ENCODE measurements at regions not wholly inside any gene's neighbourhood (a gene's known extent, or its start where the extent isn't known, plus 50 kb on each side); places are given as distances from the start of the nearest gene placed in this dataset.
"Not testable (repeated sequence)": the region's sequence is repeated elsewhere in the genome, so short reads cannot be mapped to it uniquely, and the experiment has no call there.

DNA sequence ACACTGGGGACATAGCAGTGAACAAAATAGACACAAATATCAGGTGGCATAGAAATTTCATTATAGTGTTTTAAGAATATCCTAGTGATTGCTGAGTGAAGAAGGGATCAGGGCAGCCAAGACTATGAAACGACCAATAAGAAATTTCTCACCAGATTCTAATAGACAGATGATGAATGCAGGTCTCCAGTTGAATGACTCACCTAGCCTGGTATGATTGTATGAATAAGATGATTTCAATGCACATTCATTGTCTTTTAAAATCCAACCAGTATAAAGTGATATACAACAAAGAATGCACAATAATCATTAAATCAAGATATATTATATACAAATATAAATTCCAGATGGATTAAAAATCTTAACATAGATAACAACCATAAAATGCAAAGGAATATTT, 124.5 kb upstream of the TENT5A start:
- no peak overlapping the region for H3K27ac Mint-ChIP-seq
- Histone ChIP-seq H3K27me3 (ENCODE audit: insufficient read depth, low read length) (no peaks in the 10 kb centered on the region), H3K4me1 (ENCODE audit: insufficient read depth, low read length) (no peaks in the 10 kb centered on the region), H3K4me3 (ENCODE audit: low read length in 2 of 2) (no peak overlapping the region), H3K36me3 (ENCODE audit: insufficient read depth, low read length) (no peaks in the 10 kb centered on the region), H3K27ac (ENCODE audit: low read depth, low read length) (no peak overlapping the region), H3K9me3 (ENCODE audit: control insufficient read depth in 1 of 2, low read length in 2 of 2) (no peaks in the 10 kb centered on the region)
- ChIA-PET CTCF (ENCODE audit: partially characterized antibody) (no interaction called here), POLR2A (ENCODE audit: partially characterized antibody) (no interaction called here)
- H3K36me3 Mint-ChIP-seq, result no peaks in the 10 kb centered on the region
- no peak overlapping the region for H3K4me3 Mint-ChIP-seq
- H3K27me3 Mint-ChIP-seq, result no peaks in the 10 kb centered on the region
- no peak for DNase-seq
- no peaks in the 10 kb centered on the region for H3K4me1 Mint-ChIP-seq
- peaks cover 2 to 27% (median 18%) of the 10 kb centered on the region in 8 donors for H3K9me3 Mint-ChIP-seq
- intact Hi-C loops (cut with micrococcal nuclease), result no loop called here

DNA sequence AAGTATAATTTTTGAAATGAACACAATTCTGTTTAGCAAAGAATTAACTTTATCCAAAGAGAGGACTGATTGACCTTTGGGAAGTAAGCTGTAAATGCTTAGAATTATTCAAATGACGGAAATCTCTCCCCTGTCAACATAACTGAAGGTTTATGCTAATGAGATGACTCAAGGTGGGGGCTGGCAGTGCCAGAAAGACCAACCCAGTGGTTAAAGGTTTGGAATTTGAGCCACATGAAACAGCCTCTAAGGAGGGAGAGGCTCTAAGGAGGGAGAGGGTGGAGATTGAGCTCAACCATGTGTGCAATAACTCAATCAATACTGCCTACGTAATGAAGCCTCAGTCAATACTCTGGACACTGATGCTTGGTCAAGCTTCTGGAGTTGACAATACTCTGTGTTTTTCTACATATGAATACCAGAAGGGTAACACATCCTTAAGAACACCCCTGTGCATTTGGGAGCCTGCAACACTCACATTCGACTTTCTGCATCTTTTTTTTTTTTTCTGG, 123.4 kb upstream of the TENT5A start:
- Histone ChIP-seq H3K27me3 (ENCODE audit: insufficient read depth, low read length) (no peaks in the 10 kb centered on the region), H3K4me1 (ENCODE audit: insufficient read depth, low read length) (no peaks in the 10 kb centered on the region), H3K27ac (ENCODE audit: low read depth, low read length) (no peak overlapping the region), H3K4me3 (ENCODE audit: low read length in 2 of 2) (no peak overlapping the region), H3K9me3 (ENCODE audit: control insufficient read depth in 1 of 2, low read length in 2 of 2) (no peaks in the 10 kb centered on the region), H3K36me3 (ENCODE audit: insufficient read depth, low read length) (no peaks in the 10 kb centered on the region)
- H3K36me3 Mint-ChIP-seq, result no peaks in the 10 kb centered on the region
- intact Hi-C loops (cut with micrococcal nuclease), result no loop called here
- H3K4me1 Mint-ChIP-seq, result no peaks in the 10 kb centered on the region
- H3K4me3 Mint-ChIP-seq, result no peak overlapping the region
- no peak overlapping the region for H3K27ac Mint-ChIP-seq
- H3K9me3 Mint-ChIP-seq, result peaks cover 2 to 31% (median 23%) of the 10 kb centered on the region in 8 donors
- CTCF ChIA-PET (ENCODE audit: partially characterized antibody), result no interaction called here
- DNase-seq, result no peak
- POLR2A ChIA-PET (ENCODE audit: partially characterized antibody), result no interaction called here
- no peaks in the 10 kb centered on the region for H3K27me3 Mint-ChIP-seq

DNA sequence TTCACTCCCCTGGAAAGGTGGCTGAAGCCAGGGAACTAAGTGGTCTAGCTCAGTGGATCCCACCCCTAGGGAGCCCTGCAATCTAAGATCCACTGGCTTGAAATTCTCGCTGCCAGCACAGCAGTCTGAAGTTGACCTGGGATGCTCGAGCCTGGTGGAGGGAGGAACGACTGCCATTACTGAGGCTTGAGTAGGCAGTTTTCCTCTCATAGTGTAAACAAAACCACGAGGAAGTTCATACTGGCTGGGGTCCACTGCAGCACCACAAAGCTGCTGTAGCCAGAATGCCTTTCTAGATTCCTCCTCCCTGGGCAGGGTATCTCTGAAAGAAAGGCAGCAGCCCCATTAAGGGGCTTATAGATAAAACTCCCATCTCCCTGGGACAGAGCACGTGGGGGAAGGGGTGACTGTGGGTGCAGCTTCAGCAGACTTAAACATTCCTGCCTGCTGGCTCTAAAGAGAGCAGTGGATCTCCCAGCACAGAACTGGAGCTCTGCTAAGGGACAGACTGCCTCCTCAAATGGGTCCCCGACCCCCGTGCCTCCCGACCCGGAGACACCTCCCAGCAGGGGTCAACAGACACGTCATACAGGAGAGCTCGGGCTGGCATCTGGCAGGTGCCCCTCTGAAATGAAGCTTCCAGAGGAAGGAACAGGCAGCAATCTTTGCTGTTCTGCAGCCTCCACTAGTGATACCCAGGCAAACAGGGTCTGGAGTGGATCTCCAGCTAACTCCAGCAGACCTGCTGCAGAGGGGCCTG, 117.4 kb upstream of the TENT5A start:
- H3K27ac ChIP-seq (ENCODE audit: low read depth, low read length); DNase-seq; H3K4me1 Mint-ChIP-seq; H3K4me1 ChIP-seq (ENCODE audit: insufficient read depth, low read length); H3K4me3 ChIP-seq (ENCODE audit: low read length in 2 of 2); CTCF ChIA-PET (ENCODE audit: partially characterized antibody); H3K36me3 Mint-ChIP-seq; H3K4me3 Mint-ChIP-seq; POLR2A ChIA-PET (ENCODE audit: partially characterized antibody); H3K27ac Mint-ChIP-seq; H3K36me3 ChIP-seq (ENCODE audit: insufficient read depth, low read length); intact Hi-C loops (cut with micrococcal nuclease); H3K27me3 ChIP-seq (ENCODE audit: insufficient read depth, low read length); H3K27me3 Mint-ChIP-seq; H3K9me3 ChIP-seq (ENCODE audit: control insufficient read depth in 1 of 2, low read length in 2 of 2): not testable (repeated sequence)
- peaks cover 2 to 23% (median 19%) of the 10 kb centered on the region in 8 donors for H3K9me3 Mint-ChIP-seq

DNA sequence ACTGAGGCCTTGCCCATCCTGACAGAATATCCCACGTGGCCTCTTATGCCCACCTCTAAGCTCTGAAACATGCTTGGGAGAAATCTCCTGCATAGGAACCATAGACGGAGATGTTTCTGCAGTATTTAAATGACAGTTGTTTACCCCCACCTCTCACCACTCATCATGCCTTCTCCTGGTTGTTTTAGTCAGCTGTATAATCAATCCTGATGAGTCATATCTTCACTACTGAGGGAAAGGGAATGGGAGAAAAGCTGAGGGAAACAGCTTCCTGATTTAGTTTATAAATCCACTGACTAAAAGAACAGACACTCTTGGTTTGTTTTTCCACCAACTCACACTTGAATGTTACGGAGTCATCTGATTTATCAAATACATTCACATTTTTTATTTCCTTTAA, 113.2 kb upstream of the TENT5A start:
- H3K4me3 Mint-ChIP-seq, result no peak overlapping the region
- H3K9me3 ChIP-seq (ENCODE audit: control insufficient read depth in 1 of 2, low read length in 2 of 2), result no peaks in the 10 kb centered on the region
- CTCF ChIA-PET (ENCODE audit: partially characterized antibody), result no interaction called here
- DNase-seq, result no peak
- no peak overlapping the region for H3K27ac Mint-ChIP-seq
- intact Hi-C loops (cut with micrococcal nuclease), result no loop called here
- H3K27me3 Mint-ChIP-seq, result no peaks in the 10 kb centered on the region
- no peaks in the 10 kb centered on the region for H3K36me3 Mint-ChIP-seq
- no peaks in the 10 kb centered on the region for H3K4me1 Mint-ChIP-seq
- H3K27ac ChIP-seq (ENCODE audit: low read depth, low read length), result no peak overlapping the region
- H3K9me3 Mint-ChIP-seq, result peaks cover 0 to 1% (median 0%) of the 10 kb centered on the region in 8 donors
- H3K4me3 ChIP-seq (ENCODE audit: low read length in 2 of 2), result no peak overlapping the region
- POLR2A ChIA-PET (ENCODE audit: partially characterized antibody), result no interaction called here
- H3K4me1 ChIP-seq (ENCODE audit: insufficient read depth, low read length), result no peaks in the 10 kb centered on the region
- H3K27me3 ChIP-seq (ENCODE audit: insufficient read depth, low read length), result no peaks in the 10 kb centered on the region
- no peaks in the 10 kb centered on the region for H3K36me3 ChIP-seq (ENCODE audit: insufficient read depth, low read length)

DNA sequence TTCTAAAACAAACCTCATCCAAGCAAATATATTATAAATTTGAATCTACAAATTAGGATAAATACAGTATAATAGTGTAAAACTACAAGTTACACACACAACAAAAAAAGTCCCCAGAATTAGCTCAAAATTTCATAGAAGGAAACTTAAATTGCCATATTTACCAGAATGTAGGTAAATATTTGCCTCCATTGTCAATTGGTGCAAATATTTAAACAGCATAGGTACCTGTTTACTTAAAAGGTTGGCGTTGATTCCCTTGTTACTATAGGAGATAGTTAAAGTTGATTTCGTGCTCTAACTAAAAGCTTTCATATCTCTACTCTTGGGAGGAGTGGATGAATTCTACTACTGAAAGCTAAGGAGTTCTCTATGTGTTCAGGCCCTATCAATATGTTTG, 111.6 kb upstream of the TENT5A start:
- no peak for DNase-seq
- H3K27ac ChIP-seq (ENCODE audit: low read depth, low read length), result no peak overlapping the region
- Mint-ChIP-seq H3K9me3 (peaks cover 0 to 1% (median 0%) of the 10 kb centered on the region in 8 donors), H3K36me3 (no peaks in the 10 kb centered on the region), H3K27ac (no peak overlapping the region), H3K27me3 (no peaks in the 10 kb centered on the region), H3K4me3 (no peak overlapping the region), H3K4me1 (no peaks in the 10 kb centered on the region)
- intact Hi-C loops (cut with micrococcal nuclease), result no loop called here
- POLR2A ChIA-PET (ENCODE audit: partially characterized antibody), result no interaction called here
- CTCF ChIA-PET (ENCODE audit: partially characterized antibody), result no interaction called here
- no peaks in the 10 kb centered on the region for H3K4me1 ChIP-seq (ENCODE audit: insufficient read depth, low read length)
- no peaks in the 10 kb centered on the region for H3K36me3 ChIP-seq (ENCODE audit: insufficient read depth, low read length)
- no peak overlapping the region for H3K4me3 ChIP-seq (ENCODE audit: low read length in 2 of 2)
- no peaks in the 10 kb centered on the region for H3K9me3 ChIP-seq (ENCODE audit: control insufficient read depth in 1 of 2, low read length in 2 of 2)
- no peaks in the 10 kb centered on the region for H3K27me3 ChIP-seq (ENCODE audit: insufficient read depth, low read length)

DNA sequence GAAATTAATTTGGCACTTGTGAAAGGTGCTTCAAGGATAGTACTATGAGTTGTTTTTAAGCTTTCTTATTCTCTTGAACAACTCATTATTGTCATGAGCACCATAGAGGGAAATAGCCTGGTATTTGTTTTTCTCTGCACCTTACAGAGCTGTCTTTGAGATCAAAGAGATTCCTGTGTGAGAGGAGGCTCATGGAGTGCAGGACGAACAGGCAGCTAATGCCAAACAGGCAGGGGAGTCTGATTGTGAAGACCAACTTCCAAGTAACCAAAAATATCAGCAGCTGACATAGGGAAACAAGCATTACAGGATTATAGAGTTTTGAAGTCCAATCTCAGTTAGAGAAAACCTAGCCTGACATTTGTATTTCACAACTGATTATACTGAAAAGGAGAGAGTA, 110.6 kb upstream of the TENT5A start:
- Histone ChIP-seq H3K36me3 (ENCODE audit: insufficient read depth, low read length) (no peaks in the 10 kb centered on the region), H3K4me1 (ENCODE audit: insufficient read depth, low read length) (no peaks in the 10 kb centered on the region), H3K4me3 (ENCODE audit: low read length in 2 of 2) (no peak overlapping the region), H3K9me3 (ENCODE audit: control insufficient read depth in 1 of 2, low read length in 2 of 2) (no peaks in the 10 kb centered on the region), H3K27me3 (ENCODE audit: insufficient read depth, low read length) (no peaks in the 10 kb centered on the region), H3K27ac (ENCODE audit: low read depth, low read length) (no peak overlapping the region)
- no peaks in the 10 kb centered on the region for H3K36me3 Mint-ChIP-seq
- intact Hi-C loops (cut with micrococcal nuclease), result no loop called here
- no peaks in the 10 kb centered on the region for H3K27me3 Mint-ChIP-seq
- no peak overlapping the region for H3K27ac Mint-ChIP-seq
- H3K4me1 Mint-ChIP-seq, result no peaks in the 10 kb centered on the region
- no peak overlapping the region for H3K4me3 Mint-ChIP-seq
- no peak for DNase-seq
- ChIA-PET POLR2A (ENCODE audit: partially characterized antibody) (no interaction called here), CTCF (ENCODE audit: partially characterized antibody) (no interaction called here)
- H3K9me3 Mint-ChIP-seq, result peaks cover 0 to 1% (median 0%) of the 10 kb centered on the region in 8 donors

DNA sequence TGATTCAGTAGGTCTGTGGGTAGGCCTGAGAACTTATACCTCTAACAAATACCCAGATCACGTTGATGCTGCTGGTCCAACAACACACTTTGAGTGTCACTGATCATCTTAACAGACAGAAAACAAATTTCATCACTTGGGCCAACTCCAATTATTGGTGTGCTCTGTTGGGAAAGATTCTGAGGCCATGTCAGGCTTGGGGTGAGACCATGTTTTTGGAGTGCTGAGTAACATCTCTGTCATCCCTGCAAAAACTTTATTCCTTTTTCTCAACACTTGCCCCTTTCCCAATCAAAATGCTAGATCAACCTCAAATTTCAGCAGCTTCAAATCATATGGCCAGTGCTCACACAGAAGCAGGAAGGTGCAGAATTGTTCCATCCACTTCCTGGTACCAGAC, 108.8 kb upstream of the TENT5A start:
- Mint-ChIP-seq H3K4me1 (no peaks in the 10 kb centered on the region), H3K36me3 (no peaks in the 10 kb centered on the region)

More for the DNA sequence above, 108.8 kb upstream of the TENT5A start:
- Histone ChIP-seq H3K4me3 (ENCODE audit: low read length in 2 of 2) (no peak overlapping the region), H3K9me3 (ENCODE audit: control insufficient read depth in 1 of 2, low read length in 2 of 2) (no peaks in the 10 kb centered on the region), H3K27ac (ENCODE audit: low read depth, low read length) (no peak overlapping the region), H3K36me3 (ENCODE audit: insufficient read depth, low read length) (no peaks in the 10 kb centered on the region), H3K27me3 (ENCODE audit: insufficient read depth, low read length) (no peaks in the 10 kb centered on the region), H3K4me1 (ENCODE audit: insufficient read depth, low read length) (no peaks in the 10 kb centered on the region)
- H3K27ac Mint-ChIP-seq, result no peak overlapping the region
- ChIA-PET CTCF (ENCODE audit: partially characterized antibody) (no interaction called here), POLR2A (ENCODE audit: partially characterized antibody) (no interaction called here)
- H3K4me3 Mint-ChIP-seq, result no peak overlapping the region
- intact Hi-C loops (cut with micrococcal nuclease), result no loop called here
- H3K27me3 Mint-ChIP-seq, result peaks cover 0 to 3% of the 10 kb centered on the region in 2 donors
- peaks cover 0 to 1% (median 0%) of the 10 kb centered on the region in 8 donors for H3K9me3 Mint-ChIP-seq
- no peak for DNase-seq

Measured in CD4-positive, alpha-beta memory T cell (primary cell).